GM21723 (cell line): ENCODE measurements at regions not wholly inside any gene's neighbourhood (a gene's known extent, or its start where the extent isn't known, plus 50 kb on each side); places are given as distances from the start of the nearest gene placed in this dataset.
A peak's percentile ranks its signal among the peaks of the same experiment; 100 is the strongest.

ENCODE experiments used
- ATAC-seq: cut with Tn5 transposase; IDR thresholded peaks from one replicate; pipeline ENCODE4 v1.9.1; 2021; ENCODE audit warnings: mild to moderate bottlenecking, moderate library complexity; ENCODE audit not compliant: unreplicated experiment

DNA sequence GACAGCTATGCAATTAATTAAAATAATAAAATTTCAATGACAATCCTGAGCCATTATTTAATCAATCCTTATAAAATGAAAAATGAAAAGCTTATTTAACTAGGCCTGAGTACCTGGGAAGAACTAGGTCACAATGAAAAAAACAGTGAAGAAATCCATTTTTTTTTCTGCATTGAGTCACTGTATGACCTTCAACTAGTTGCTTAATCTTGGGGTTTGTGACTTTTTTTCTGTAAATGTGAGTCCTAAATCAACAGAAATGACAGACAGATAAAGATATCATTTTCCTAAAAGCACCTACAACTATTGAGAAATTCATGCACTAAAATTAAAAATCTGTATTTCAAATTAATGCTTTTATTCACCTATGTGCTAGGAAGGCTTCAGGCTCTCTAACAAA lies 96.8 kb downstream of the TMEM26 start:
- no peak for ATAC-seq

DNA sequence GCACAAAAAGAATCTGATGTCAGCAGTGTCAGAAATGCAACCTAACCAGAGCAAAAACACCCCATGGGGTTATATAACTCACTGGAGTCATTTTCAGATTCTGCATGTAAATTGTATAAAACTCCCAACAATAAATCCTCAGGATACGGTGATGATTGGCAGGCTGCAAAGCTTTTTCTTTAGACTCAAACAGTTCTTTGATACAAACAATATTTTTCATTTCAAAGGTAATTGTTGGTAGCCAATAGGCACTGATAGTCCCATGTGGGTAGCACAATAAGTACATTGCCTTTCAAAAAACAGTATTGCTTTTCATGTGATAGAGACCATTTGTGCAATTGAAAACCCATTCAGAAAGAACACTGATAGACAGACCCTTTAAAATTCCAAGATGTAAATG lies 98.0 kb downstream of the TMEM26 start:
- no peak for ATAC-seq

DNA sequence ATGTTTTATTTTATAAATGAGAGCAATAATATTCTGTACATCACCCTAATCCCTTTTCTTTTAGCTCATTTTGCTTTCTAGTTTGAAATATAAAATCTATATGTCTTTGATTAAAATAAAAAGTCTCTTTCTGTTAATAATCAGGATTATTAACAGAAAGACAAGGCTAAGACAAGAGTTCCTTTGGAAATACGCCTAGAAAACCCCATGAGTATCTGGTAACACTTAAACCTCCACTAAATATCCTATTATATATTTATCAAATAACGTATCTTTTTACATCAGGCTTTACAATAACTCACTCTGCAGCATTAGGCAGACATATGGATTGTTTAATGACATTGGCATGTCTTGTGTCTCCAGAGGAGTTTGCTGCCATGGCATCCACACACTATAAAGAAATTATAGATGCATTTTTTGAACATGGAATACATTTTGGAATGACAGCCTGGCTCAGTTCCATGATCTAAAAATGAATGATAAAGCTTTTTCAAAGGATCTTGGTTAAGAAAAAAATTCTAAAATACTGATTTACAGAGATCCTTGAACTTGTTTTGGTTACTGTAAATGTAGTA lies 98.7 kb downstream of the TMEM26 start:
- no peak for ATAC-seq

DNA sequence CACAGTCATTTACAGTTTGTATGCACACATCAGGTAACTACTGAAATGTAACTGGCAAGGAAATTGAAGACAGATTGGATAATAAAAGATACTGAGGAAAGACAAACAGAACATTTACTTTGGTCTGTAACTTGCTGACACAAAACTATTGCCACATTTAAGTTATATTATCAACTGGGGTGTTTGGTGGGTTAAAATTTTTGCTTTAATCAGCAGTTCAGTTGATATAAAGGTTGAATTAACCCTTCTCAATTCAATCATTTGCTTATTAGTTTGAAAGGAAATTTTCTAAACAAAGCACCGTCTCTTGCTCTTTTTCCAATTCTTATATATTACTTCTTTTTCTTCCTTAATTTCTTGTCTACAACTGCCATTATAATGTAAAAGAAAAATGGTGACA lies 102.4 kb downstream of the TMEM26 start:
- ATAC-seq: no peak

DNA sequence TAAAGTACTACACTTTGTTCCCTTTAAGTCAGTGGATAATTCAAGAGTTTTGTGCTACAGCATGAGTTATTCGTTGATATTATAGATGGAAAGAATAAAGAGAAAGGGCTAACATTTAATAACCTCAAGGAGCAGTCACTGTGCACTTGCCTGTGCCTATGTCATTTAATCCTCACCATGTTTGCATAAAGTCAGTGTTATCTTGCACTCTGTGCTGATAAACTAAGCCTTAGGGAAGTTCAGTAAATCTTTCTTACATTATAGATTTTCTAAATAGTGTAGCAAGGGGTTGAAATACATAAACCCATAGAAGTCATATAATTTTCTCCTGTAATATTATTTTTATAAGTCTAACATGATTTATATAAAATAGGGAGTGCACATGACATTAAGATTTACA lies 103.1 kb downstream of the TMEM26 start:
- no peak for ATAC-seq

DNA sequence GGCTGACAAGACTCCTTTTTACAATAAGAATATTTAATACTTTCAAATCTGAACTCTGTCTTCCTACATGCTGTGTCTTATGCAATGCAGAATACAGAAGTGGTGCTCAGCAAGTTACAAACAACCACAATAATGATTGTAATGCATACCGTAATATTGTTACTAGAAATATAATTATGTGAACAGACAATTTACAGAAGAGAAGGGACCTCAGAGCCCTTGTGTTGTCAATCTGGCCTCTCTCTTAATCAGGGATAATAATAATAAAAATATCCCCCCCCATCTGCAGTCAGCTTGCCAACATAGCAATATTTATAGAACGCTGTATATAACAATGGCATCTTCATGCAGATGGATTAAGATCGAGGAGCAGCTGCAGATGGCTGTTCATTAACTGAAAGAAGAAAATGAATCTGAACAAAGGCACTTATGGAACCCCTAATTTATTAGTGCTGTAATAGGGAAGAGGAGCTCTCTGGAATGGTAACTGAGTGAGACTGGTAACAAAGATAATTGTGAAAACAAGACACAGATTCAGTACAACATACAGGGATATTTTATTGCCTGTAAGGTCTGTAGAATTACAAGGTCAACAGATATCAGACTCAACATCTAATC lies 106.3 kb downstream of the TMEM26 start:
- ATAC-seq: no peak

DNA sequence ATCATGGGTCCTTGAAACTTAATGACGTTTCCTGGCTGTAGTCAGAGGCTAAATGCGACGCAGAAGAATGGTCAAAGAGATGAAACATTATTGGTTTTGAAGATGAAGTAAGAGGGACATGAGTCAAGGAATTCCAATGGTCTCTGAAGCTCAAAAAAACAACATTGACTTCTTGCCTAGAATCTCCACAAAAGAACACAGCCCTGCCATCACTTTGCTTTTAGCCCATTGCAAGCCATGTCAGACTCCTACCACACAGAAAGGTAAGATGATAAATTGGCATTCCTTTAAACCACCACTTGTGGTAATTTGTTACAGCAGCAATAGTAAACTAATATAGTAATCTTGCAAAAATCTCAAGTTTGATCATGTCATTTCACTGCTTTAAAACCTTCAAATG lies 109.4 kb downstream of the TMEM26 start:
- no peak for ATAC-seq

DNA sequence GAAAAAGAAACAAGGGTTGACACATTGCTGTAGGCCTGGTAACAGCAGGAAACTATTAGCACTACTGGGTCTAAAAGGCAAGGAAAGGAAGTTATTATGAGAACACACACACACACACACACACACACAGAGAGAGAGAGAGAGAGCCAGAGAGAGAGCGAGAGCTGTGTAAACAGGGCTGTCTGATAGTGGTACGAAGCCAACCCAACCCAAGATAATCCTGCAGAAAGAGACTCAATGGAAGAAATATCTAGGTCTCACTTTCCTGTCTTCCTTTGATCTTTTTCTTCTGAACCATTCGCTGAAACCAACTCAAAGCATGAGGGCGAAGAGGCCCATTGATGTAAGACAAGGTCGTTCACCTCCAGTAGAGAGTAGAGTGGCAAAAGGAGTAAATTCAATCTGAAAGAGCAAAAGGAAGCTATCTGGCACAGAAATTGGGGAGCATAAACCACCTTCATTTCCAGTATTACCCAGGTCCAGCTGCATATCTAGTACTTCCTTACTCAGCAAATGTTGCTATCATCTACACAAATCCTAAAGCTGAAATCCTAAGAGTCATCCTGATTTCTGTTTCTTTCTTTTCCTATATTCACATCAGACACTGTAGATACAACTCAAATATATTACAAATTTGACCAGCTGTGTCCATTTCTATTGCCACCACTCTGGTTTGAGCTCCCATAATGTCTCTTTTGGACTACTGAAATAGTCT lies 110.2 kb downstream of the TMEM26 start:
- ATAC-seq: no peak

DNA sequence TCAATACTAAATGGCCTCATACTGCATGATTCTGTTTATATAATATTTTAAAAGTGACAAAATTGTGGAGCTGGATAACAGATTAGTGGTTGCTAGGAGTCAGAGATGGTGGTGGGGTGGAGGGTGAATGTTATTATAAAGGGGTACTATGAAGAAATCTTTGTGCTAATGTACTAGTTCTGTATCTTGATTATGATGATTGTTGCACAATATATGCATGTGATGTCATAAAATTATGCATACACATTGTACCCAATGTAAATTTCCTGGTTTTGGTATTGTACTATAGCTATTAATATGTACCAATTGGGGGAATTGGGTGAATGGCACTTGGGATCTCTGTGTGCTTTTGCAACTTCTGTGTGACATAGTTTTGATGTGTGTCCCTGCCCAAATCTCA lies 112.2 kb downstream of the TMEM26 start:
- ATAC-seq: no peak

DNA sequence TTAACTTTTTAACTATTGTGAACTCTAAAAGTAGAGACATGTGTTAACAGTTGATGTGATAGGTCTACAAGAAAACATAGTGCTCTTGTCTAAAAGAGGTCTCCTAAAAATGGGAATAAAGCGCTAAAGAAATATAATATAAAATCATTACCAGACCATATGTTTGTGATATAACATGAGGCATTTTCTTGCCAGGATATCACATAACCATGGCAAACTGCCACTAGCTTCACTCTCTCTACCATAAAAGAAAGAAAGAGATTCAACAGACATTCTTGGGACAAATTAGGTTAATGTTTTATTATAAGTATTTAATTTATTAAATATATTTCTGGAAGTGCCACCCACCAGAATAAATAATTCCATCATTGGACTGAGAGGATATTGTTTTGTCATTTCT lies 115.0 kb downstream of the TMEM26 start:
- ATAC-seq: no peak

DNA sequence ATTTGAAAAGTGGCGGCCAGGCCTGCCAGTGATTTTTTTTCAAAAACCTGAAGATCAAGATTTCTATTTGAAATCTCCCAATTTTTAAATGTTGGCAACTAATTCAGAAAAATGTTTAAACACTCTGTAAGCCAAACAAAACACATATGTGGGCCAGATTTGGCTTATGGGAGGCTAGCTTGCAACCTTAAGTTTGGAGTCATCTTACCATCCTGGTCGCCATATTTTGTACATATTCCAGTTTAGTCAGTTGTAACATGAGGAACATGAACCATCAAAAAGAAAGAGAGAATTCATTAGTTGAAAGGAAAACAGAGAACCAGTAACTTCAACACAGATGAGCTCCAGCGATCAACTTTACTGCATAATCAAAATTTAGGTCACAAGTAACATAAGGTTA lies 115.4 kb downstream of the TMEM26 start:
- ATAC-seq: no peak

DNA sequence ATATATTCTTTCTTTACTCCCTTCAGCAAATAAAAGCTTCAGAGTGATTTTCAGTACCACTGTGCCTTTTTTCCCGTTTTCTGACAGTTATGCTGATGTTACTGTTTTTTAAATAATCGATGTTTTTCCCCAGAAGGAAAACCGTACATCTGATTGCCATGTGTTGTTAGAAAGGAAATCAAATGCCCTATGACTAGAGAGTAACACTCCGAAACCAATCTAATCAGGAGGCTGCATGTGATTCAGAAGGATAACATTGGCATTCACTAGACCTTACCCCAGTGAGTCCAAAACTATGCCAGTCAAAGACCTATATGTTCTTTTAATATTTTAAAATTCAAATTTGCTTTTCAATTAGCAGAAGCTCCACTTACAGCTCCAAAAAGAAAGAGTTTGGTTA lies 116.3 kb downstream of the TMEM26 start:
- no peak for ATAC-seq

DNA sequence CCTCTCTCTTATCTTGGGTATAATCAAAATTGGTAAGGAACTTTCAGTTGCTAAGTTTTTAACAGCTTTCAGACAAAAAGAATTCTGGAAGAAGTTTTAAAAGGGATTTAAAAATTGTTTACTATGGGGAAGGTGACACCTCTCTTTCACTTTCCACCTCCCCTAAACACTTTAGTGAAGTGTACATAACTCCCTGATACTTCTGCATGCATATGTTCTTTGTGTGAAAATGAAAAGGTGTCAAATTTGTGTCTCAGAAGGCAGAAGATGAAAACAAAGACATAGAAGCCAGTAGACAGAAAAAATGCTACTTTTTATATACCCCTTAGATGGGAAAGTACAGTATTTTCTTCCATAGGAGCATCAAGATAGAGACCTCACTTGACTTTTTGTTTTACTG lies 117.8 kb downstream of the TMEM26 start:
- no peak for ATAC-seq

DNA sequence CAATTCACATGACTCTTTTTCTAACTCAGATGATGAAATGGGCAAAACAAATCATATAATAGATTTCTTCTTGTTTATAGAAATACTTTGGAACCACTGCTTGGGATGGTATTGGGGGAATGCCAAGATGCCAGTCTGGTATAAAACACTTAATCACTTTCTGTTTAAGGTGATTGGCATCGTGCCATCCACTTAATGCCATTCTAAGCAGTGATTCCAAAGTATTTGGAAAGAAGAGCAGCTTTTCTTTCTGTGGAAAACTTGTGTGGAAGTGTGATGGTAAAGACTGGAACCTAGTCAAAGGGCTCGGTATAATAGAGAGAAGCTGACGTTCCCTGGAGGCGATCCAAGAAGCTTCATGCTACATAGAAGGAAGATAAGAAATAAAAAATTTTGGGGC lies 120.6 kb downstream of the TMEM26 start:
- ATAC-seq: no peak

DNA sequence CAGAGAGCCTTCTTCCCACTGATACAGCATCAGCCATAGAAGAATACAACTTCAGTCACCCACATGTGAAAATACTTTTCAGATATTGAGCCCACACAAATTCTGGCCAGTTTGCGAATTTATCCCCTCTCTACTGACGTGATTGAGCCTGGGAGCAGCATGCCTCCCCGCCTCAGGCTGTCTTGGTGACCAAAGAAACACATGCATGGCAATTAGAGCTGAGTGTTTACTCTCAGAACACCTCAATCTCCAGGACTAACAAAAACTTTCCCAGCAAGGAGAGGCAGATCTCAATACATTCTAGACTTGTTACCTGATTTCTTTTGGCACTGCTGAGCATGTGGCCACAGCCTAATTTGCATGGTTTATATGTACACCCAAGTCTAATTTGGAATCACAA lies 122.5 kb downstream of the TMEM26 start:
- ATAC-seq: no peak

DNA sequence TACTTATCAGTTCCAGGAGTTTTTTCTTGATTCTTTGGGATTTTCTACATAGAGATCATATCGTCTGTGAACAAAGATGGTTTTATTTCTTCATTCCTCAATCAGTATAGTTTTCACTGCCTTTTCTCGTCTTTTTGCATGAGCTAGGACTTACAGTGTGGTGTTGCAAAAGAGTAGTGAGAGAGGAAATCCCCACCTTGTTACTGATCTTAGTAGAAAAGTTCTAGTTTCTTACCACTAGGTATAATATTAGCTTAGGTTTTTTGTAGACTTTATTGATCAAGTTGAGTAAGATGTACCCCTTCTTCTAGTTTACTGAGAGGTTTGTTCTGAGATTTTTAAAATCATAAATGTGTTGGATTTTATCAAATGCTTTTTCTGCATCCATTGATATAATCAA lies 123.3 kb downstream of the TMEM26 start:
- peak; percentile 63 for ATAC-seq

DNA sequence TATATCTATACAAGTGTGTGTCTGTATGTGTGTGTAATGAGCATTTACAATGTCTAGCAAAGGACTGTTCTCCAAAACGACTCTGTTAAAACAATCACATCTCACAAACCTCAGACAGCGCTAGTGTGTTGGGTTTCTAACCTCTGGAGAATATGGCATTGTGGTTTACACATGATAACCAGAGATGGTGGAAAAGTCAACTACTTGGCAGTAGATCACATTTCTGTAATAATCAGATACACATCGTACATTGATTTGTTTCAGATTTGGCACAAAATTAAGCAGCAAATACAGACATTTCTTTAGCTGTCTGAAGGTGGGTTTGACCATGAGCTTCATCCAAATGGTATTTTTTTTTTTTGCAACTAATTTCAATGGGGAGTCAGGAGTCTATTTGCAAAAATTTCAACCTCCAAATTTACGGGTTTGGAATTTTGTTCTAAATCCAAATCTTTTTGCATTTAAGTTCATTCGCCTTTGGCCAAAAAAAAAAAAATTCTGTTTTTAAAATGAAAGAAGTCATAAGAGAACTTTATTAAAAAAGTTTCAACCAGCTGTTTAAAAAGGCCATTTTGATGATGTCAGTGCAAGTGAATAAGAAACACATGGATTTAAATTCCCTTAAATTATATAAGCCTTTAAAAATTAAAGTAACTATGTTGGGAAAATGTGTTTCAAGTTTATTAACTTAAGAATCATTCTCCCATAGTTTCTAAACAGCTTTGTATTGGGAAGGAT lies 127.8 kb downstream of the TMEM26 start:
- no peak for ATAC-seq

DNA sequence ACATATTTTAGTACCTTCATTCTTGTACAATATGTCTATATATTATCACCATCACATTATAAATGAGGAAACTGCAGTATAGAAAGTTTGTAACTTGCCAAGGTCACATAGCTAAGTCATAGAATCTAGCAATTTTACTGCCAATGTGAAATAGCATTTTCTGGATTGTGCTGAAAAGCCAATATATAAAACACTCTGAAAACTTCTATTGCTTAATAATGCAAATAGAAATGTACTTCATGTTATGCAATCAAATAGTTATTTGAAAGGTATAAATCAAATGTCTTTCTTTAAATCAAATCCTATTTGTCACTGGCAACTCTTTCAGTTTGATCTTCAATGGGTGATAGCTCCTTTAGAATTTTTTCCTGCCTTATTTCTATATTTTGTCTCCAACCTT lies 129.5 kb downstream of the TMEM26 start:
- no peak for ATAC-seq

DNA sequence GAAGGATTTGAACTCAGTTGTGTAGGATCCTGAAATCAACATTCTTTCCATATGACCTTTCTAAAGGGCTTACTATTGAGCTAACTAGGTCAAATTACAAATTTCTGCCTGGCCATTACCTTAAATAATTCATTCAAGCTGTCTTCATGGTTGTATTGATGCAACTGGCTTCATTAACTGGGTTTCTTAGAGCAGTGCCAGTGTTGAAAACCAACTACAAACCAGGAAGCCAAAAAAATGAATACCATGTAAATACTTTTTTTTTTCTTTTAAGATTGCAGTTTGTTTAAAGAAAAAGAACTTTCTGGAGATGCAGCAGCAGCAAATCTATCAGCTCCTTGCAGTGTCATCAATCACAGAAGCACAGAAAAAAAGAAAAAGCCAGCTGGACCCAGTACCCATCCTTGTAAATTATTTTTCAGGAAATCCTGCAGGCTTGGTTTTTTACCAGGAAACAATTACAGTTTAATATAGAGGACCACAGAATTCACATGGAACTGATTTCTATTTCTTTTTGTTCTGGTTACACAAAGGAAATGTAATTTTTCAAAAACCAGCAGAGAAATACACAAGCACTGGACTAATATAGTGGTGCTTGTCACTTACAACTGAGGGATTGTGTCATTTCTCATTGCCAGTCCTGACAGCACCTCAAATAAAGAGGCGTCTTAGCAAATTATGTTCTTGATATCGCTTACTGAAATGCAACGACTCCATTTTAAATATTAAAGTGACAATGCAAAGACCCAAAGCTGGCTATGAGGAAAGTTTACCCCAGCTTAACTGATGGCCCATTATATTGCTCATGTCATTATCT lies 131.9 kb downstream of the TMEM26 start:
- no peak for ATAC-seq

DNA sequence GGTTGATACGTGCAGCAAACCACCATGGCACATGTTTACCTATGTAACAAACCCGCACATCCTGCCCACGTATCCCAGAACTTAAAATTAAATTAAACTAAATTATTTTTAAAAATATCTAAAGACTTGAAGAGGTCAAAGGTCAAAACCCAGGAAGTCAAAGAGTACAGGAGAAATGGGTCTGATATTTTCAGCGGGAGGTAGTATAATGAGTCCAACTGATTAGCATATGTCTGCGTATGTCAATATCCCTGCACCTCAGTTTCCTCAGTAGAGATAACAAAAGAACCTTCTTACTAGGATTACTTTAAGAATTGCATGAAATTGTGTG lies 133.0 kb downstream of the TMEM26 start:
- ATAC-seq: no peak
